OCI-M1 (cell line): ENCODE measurements at regions not wholly inside any gene's neighbourhood (a gene's known extent, or its start where the extent isn't known, plus 50 kb on each side); places are given as distances from the start of the nearest gene placed in this dataset.

Source experiments
- DNase-seq: peaks from one replicate; lab custom pipeline; 2025; lab: John Stamatoyannopoulos, UW

DNA sequence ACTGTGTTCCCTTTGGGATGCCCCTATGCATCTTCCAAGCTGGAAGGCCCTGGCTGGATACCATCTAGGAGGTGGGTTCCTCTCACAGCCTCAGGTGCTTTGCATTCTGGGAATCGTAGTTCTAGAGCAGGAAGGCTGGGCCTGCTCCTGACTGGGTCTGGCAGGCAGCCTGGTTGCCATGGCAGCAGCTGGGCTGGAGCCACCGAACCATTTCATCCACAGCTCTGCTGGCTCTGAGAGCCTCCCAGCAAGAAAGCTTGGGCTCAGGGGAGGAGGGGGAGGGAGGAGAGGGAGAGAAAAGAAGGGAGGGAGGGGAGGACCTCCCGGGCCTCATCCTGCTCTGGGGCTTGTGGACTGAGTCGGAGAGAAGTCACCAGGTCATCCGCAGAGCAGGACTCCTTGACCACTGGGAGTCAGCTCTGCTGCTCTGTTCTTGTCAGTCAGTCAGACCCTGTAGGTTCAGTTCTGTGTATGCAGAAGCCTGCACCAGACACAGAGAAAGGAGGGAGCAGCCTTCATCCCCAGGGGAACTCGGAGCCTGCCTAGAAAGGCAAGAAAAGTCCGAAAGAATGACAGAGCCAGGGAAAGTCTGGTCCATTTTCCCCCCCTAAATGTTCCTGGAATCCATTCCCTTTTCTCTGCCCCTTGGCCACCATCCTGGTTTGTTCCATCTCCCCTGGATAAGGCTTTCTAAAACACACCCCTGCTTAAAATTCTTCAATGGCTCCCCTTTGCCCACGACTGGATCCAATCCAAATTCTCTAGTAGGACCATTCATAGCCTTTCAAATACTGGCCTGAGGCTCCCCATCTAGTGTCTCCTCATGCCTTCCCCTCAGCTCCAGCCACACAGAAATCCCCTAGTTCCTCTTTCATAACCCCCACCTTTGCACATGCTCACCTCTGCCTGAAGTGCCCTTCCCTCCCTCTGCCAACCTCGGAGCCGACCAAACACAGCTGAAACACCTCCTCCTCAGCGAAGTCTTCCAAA lies 65.4 kb upstream of the ARAP3 start:
- DNase-seq, result no peak

DNA sequence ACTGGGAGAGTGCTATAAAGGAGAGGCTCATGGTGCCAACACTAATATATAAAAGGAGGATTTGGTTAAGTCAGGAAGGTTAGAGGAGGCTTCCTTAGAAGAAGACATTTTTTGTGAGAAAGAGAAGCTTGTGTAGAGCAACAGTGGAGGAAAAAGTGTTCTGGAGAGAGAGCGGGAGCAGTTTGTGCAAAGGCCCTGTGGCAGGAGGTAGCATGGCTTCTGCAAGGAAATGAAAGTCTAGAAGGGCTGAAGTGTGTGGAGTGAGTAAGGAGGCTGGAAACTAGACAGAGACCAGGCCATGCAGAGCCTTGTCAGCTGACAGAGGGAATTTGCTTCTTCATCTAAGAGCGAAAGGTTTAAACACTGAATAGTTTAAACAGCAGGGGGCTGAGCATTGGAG lies 64.4 kb upstream of the ARAP3 start:
- no peak for DNase-seq

DNA sequence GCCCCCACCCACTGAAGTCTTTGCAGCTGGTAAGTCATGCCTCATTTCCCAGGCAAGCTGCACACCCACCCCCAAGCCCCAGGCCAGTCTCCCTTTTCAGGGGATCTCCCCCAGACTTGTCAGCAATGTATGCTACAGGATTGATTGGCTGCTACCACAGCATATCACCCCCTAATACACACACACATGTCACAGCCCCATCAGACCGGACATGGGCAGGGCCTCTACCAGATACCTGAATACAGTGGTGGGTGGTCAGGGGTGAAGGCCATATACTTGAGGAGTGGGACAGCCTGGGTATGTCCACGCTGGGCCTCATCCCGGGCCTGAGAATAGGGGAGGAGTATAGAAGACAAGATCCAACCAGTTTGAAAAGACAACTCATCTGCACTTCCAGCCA lies 63.4 kb upstream of the ARAP3 start:
- DNase-seq, result no peak

GRCh38 chr5:141743866-141744272 lies 61.8 kb upstream of the ARAP3 start:
- no peak for DNase-seq

GRCh38 chr5:141742866-141743851 lies 61.1 kb upstream of the ARAP3 start:
- DNase-seq, result peak; percentile 30

DNA sequence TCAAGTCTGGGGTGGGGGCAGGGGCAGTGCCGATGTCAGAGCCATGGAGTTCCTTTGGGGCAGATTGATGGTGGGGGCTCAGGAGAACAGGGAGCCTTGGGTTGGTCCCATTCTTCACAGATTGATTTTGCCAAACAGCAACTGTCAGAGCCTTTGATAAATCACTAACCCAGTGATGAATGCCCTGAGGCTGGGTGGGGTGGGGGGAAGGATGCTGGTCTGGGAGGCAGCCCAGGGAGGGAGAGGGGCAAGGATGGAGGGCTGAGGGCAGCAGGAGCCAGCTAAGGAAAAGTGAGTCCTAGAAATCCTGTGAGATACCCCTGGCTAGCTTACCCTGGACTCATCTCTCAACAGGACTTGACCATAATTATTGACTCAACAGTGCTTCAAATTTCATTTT lies 60.1 kb upstream of the ARAP3 start:
- no peak for DNase-seq

DNA sequence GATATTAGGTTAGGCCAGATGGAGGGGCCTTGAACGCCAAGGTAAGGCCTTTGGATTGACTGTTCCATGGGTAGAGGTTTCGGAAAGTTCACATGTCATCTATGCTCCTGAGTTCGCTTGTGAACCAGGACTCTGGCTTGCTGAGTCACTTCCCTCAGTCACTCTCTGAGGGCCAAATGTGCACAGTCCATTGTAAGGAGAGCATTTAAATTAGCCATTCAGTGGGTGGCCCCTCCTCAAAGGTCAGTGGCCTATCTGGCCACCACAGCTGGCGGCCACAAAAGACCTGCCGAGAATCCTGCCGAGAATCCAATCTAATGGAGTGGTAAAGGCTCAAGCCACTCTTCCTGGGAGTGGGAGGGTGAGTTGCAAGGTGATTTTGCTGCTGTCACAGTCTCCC lies 58.9 kb upstream of the ARAP3 start:
- peak; percentile 25 for DNase-seq

DNA sequence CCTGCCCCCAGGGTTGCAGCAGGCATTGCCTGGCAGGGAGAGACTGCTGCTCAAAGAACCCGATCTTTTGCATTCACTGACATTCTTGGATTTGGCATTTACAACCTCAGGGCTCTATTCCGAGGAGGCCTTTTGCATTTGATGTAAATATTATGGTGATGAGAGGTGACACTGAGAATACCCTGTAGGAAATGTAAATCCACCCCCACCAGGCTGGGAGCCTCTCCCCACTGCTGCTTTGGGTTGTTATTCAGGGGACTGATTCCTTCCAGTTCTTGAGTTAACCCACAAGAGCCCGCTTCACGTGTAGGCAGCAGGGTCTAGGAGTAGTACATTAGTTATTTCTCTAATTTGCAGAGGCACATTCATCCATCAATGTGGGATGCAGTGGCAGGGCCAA lies 55.5 kb upstream of the ARAP3 start:
- no peak for DNase-seq

DNA sequence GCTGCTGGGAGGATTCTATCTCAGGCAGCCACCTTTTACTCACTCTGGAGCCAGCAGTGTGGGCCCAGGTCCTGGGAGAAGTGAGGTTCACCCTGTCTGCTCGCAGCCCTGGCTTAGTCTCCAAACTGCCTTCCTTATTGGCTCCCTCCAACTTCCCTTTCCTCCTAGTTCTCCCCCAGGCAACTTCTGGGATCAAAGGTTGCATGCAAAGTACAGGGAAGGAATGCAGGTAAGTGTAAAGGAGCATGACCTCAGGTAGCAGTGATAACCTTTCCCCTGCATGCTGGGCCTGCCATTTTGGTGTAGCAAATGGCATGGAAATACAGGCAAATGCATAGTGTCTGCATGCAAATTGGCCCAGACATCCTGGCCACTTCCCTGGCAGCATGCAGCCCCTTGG lies 53.8 kb upstream of the ARAP3 start:
- no peak for DNase-seq

DNA sequence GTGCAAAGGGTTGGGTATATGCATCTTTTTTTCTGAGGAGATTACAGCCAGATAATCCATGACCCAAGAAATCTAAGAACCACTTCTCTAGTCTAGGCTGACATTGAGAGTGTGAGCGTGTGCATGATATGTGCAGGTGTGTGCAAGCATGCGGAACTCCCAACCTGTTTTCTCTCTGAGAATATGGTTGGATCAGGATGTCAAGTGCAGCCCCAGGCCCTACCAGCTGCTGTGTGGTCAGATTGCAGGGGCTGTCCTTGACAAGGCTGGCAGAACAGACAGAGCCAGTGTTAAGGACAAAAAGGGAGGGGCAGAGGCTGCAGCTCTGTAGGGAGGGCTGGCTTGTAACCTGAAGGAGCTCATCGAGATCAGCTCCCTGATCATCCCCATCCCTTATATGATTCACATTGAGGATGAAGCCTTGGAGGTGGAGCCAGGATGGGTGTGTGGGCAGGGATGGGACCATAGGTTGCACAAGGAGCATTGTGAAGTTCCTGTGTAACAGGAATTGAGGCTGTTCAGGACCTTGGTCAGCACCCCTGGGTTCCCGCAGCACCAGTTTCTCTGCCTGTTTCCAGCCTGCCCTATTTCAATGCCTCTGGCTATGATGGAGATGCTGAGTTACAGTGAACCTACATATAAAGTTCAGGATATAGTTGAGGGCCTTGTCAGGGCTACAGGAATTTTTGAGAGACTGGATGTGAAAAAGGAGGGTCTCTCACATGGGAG lies 52.6 kb upstream of the ARAP3 start:
- DNase-seq, result peak; percentile 60

GRCh38 chr5:141733198-141733597 lies 51.2 kb upstream of the ARAP3 start:
- no peak for DNase-seq

GRCh38 chr5:141732417-141732816 lies 50.4 kb upstream of the ARAP3 start:
- no peak for DNase-seq
